Natural killer cell (primary cell): ENCODE measurements at regions not wholly inside any gene's neighbourhood (a gene's known extent, or its start where the extent isn't known, plus 50 kb on each side); places are given as distances from the start of the nearest gene placed in this dataset.

Experiments used
- ATAC-seq, 3 donors: fragments of 150-1000 bp in 2 of 3; fragments of 200-7000 bp in 1 of 3; cut with Tn5 transposase; 1 replicate in 1 of 3; 2 replicates in 2 of 3; pipeline ENCODE4 v1.10.0; 2021; ENCODE audit warnings: mild to moderate bottlenecking in 2 of 3, moderate library complexity in 2 of 3
- DNase-seq, 2 donors: peaks; one replicate each; pipeline versions ENCODE4 v3.0.0 to v3.0.0-alpha.2; 2013 to 2021; ENCODE audit warnings: mixed read lengths in 1 of 2
- H3K27ac ChIP-seq: one replicate; pipeline ENCODE4 v1.5.1; 2013; ENCODE audit warnings: mild to moderate bottlenecking, low read length
- H3K27me3 ChIP-seq: one replicate; pipeline ENCODE4 v1.6.1; 2013; ENCODE audit warnings: low read length; ENCODE audit not compliant: control insufficient read depth, insufficient read depth
- H3K36me3 ChIP-seq: one replicate; pipeline ENCODE4 v1.6.1; 2013; ENCODE audit warnings: low read length; ENCODE audit not compliant: control insufficient read depth, insufficient read depth
- H3K4me1 ChIP-seq: one replicate; pipeline ENCODE4 v1.6.1; 2013; ENCODE audit warnings: low read length; ENCODE audit not compliant: control insufficient read depth, insufficient read depth
- H3K4me3 ChIP-seq: one replicate; pipeline ENCODE4 v1.5.1; 2013; ENCODE audit warnings: low read length
- H3K9me3 ChIP-seq: one replicate; pipeline ENCODE4 v1.6.1; 2013; ENCODE audit warnings: low read length; ENCODE audit not compliant: control insufficient read depth, insufficient read depth
- H3K27ac Mint-ChIP-seq, 2 donors: one replicate each; pipeline ENCODE4 v1.8.0; 2022; ENCODE audit warnings: mild to moderate bottlenecking in 2 of 2, mixed read lengths in 2 of 2, moderate library complexity in 1 of 2
- H3K27me3 Mint-ChIP-seq, 2 donors: one replicate each; pipeline ENCODE4 v1.8.0; 2022; ENCODE audit warnings: low read depth in 2 of 2, mixed read lengths in 2 of 2
- H3K36me3 Mint-ChIP-seq: one replicate; pipeline ENCODE4 v1.8.0; 2022; ENCODE audit warnings: mixed read lengths
- H3K4me1 Mint-ChIP-seq, 2 donors: one replicate each; pipeline ENCODE4 v1.8.0; 2022; ENCODE audit warnings: mixed read lengths in 2 of 2
- H3K4me3 Mint-ChIP-seq: one replicate; pipeline ENCODE4 v1.8.0; 2022; ENCODE audit warnings: mild to moderate bottlenecking, moderate library complexity, mixed read lengths
- H3K9me3 Mint-ChIP-seq, 2 donors: one replicate each; pipeline ENCODE4 v1.8.0; 2022; ENCODE audit warnings: mixed read lengths in 2 of 2
- WGBS: methylation state at CpG from one replicate; pipeline ENCODE4 v1.1.7; 2013; ENCODE audit warnings: missing lambda C conversion rate; ENCODE audit not compliant: insufficient coverage; 5-methylcytosine and 5-hydroxymethylcytosine counted together
- intact Hi-C: fragments of 100-400 bp; cut with micrococcal nuclease; formaldehyde crosslinking; loops from one replicate; pipeline ENCODE4 v1.14.2; 2022
- TF ChIP-seq, protein P1 (sequence below): fragments of 200-600 bp; IDR thresholded peaks from one replicate; pipeline ENCODE4 v1.8.0; 2022; ENCODE audit warnings: antibody characterized with exemption

DNA sequence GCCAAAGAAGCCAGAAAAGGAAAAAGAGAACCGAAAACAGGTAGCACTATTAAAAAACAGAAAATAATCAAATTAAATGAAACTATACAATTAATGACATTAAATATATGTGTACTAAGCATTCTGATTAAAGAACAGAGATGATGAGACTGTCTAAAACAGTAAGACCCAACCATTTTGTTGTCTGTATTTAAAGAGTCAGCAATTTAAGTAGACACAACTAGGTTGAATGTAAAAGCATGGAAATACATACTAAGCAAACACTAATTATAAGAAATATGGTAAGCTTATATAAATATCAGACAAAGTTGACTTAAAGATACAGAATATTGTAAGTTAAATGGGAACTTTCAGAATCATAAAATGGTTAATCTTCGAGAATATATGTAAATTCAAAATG, 774.6 kb upstream of the RAG2 start:
- WGBS = no CpG with 5 or more reads among the region's 2 CpGs
- no peaks in the 10 kb centered on the region for H3K36me3 ChIP-seq
- H3K27ac ChIP-seq = no peak overlapping the region
- no peak overlapping the region for H3K4me3 ChIP-seq
- H3K4me1 ChIP-seq = no peaks in the 10 kb centered on the region
- H3K27me3 ChIP-seq = no peaks in the 10 kb centered on the region
- Mint-ChIP-seq H3K4me1 (no peaks in the 10 kb centered on the region), H3K9me3 (peaks cover 2 to 15% of the 10 kb centered on the region in 2 donors), H3K4me3 (no peak overlapping the region), H3K36me3 (no peaks in the 10 kb centered on the region), H3K27me3 (no peaks in the 10 kb centered on the region), H3K27ac (no peak overlapping the region)
- no peak for DNase-seq
- ATAC-seq = no peak
- TF ChIP-seq, protein P1, sequence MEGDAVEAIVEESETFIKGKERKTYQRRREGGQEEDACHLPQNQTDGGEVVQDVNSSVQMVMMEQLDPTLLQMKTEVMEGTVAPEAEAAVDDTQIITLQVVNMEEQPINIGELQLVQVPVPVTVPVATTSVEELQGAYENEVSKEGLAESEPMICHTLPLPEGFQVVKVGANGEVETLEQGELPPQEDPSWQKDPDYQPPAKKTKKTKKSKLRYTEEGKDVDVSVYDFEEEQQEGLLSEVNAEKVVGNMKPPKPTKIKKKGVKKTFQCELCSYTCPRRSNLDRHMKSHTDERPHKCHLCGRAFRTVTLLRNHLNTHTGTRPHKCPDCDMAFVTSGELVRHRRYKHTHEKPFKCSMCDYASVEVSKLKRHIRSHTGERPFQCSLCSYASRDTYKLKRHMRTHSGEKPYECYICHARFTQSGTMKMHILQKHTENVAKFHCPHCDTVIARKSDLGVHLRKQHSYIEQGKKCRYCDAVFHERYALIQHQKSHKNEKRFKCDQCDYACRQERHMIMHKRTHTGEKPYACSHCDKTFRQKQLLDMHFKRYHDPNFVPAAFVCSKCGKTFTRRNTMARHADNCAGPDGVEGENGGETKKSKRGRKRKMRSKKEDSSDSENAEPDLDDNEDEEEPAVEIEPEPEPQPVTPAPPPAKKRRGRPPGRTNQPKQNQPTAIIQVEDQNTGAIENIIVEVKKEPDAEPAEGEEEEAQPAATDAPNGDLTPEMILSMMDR = no peak
- peaks cover 7% of the 10 kb centered on the region for H3K9me3 ChIP-seq
- intact Hi-C loops = no loop called here

DNA sequence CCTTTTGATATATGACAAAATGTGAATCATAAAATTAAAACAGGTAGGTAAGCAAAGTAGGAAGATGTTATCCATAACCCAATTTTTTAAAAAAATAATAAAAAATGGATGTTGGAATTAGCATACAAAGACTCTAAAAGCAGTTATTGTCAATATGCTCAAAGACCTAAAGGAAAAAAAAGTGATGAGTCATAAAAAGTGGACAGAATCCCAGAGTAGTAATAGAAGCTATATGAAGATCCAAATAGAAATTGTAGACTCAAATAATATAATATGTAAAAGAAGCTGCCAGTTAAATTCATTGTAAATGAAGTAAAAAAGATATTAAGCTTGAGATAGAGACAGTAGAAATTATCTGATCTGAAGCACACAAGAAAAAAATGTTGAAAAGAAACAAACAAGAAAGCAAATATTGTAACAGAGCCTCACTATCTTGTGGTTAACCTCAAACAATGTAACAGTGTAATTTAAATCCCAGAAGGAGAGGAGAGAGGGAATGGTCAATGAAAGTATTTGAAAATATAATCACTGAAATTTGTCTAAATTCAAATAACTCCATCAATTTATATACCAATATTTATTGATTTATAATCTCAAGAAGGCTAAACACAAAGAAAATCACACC, 773.4 kb upstream of the RAG2 start:
- H3K9me3 ChIP-seq = no peaks in the 10 kb centered on the region
- H3K4me3 ChIP-seq = no peak overlapping the region
- intact Hi-C loops = no loop called here
- no peaks in the 10 kb centered on the region for H3K36me3 Mint-ChIP-seq
- peaks cover under 1 to 15% of the 10 kb centered on the region in 2 donors for H3K9me3 Mint-ChIP-seq
- H3K4me1 Mint-ChIP-seq = no peaks in the 10 kb centered on the region
- H3K27me3 ChIP-seq = no peaks in the 10 kb centered on the region
- H3K27ac ChIP-seq = no peak overlapping the region
- DNase-seq (no peak), ATAC-seq (no peak)
- no peak overlapping the region for H3K4me3 Mint-ChIP-seq
- no peak overlapping the region for H3K27ac Mint-ChIP-seq
- no peaks in the 10 kb centered on the region for H3K4me1 ChIP-seq
- no peaks in the 10 kb centered on the region for H3K36me3 ChIP-seq
- TF ChIP-seq, protein P1 = no peak
- no peaks in the 10 kb centered on the region for H3K27me3 Mint-ChIP-seq

DNA sequence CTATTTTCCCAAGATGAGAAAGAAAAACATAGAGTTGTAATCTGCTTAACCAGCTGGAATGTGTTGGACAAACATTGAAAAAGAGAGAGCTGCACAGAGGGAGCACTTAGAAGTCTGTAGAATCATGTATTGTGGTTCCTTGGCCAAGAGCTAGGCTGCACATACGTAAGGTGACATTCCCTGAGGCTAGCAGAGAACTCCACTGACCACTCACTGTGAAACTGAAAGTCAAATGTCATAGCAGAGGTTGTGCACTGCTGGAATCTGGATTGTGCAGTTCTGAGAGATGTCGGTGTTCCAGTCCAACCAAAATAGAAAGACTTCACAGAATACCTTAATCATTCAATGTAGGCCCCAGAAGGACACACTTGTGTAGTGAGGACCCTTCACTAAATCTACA, 772.8 kb upstream of the RAG2 start:
- Mint-ChIP-seq H3K4me3 (no peak overlapping the region), H3K9me3 (peaks cover 1 to 15% of the 10 kb centered on the region in 2 donors), H3K36me3 (no peaks in the 10 kb centered on the region), H3K4me1 (no peaks in the 10 kb centered on the region), H3K27me3 (no peaks in the 10 kb centered on the region), H3K27ac (no peak overlapping the region)
- H3K9me3 ChIP-seq = no peaks in the 10 kb centered on the region
- H3K4me3 ChIP-seq = no peak overlapping the region
- H3K4me1 ChIP-seq = no peaks in the 10 kb centered on the region
- H3K27me3 ChIP-seq = no peaks in the 10 kb centered on the region
- TF ChIP-seq, protein P1 = no peak
- no peak overlapping the region for H3K27ac ChIP-seq
- no peak for DNase-seq
- no peak for ATAC-seq
- 84% methylated on average over 2 of the region's 2 CpGs for WGBS
- intact Hi-C loops = no loop called here
- no peaks in the 10 kb centered on the region for H3K36me3 ChIP-seq

DNA sequence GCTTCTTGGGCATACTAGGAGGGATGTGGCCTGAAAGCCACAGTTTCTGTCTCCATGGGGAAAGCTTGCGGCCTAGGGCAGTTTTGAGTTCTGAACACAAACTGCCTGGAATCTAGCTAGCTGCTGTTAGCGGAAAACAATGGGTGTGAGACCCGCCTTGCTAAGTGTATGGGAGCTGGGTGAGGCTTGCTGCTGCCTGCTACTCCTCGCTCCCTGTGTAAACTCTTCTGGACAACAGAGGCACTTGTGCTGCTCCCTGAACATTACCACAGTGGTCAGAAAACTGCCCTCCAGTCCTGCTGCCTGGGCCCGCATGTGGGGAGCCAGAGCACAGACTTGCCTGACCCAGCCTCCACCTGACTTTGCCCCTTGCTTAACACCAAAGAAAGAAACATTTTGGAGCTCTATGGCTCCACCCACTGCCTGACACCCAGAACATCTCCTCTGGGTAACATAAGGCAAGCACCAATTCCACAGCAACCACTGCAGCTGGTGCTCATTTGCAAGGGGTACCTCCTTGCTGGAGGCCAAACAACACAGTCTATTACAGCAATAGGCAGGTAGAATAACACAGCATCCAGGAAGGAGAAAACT, 766.3 kb upstream of the RAG2 start:
- Histone ChIP-seq H3K4me3 (no peak overlapping the region), H3K9me3 (peaks cover 4% of the 10 kb centered on the region), H3K27ac (no peak overlapping the region), H3K27me3 (no peaks in the 10 kb centered on the region), H3K4me1 (no peaks in the 10 kb centered on the region), H3K36me3 (no peaks in the 10 kb centered on the region)
- H3K4me1 Mint-ChIP-seq = no peaks in the 10 kb centered on the region
- H3K9me3 Mint-ChIP-seq = peaks cover 4 to 6% of the 10 kb centered on the region in 2 donors
- DNase-seq (no peak), ATAC-seq (no peak)
- H3K27me3 Mint-ChIP-seq = no peaks in the 10 kb centered on the region
- TF ChIP-seq, protein P1 = no peak
- intact Hi-C loops = no loop called here
- no peak overlapping the region for H3K27ac Mint-ChIP-seq
- 90% methylated on average over 5 of the region's 5 CpGs for WGBS
- no peak overlapping the region for H3K4me3 Mint-ChIP-seq
- H3K36me3 Mint-ChIP-seq = no peaks in the 10 kb centered on the region
